Islet precursor cell (in vitro differentiated cells): ENCODE measurements at regions not wholly inside any gene's neighbourhood (a gene's known extent, or its start where the extent isn't known, plus 50 kb on each side); places are given as distances from the start of the nearest gene placed in this dataset.
"Not testable (repeated sequence)": the region's sequence is repeated elsewhere in the genome, so short reads cannot be mapped to it uniquely, and the experiment has no call there.

Experiments
- DNase-seq: peaks from one replicate; pipeline ENCODE4 v3.0.0-alpha.2; 2018

DNA sequence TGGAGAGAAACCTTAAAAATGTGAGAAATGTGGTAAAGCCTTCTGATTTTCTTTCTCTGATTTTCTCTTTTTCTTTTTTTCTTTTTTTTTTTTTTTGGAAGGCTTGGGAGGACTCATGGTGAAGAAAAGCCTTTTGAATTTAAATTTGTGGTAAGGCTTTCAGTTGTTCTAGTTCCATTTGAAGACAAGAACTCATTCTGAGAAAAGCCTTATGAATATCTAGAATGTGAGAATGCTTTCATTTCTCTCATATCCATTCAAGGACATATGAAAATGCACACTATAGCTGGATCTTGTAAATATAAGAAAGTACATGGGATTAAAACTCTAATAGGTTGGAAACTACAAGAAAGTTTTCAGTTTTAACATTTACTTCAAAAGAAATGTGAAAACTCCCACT, 1045.2 kb upstream of the NRXN1 start:
- no peak for DNase-seq

DNA sequence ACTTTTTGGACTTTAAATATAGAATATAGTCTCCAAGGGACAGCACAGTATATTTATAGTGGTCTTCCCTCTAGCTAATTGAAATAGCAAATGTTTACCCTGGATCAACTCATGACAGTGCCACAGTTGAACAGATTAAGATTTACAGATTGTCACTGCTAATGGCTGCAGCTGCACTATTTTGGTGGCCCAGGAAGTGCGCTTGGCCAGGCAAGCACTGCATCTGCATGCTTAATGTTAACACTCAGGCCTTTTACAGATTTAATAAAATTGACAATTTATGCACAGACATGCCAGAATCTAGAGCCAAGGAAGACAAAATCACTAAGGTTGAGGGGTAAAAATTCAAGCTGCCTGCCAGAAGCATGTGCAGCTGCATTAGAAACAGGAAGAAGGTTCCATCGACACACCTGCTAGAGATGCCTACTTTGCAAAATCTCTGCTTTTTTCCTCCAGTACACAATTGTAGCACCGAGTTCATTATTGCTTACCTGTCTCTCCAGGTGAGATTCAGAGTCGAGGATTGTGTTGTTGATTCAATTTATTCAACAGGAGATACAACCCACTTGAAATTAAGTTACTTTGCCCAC, 1042.3 kb upstream of the NRXN1 start:
- no peak for DNase-seq

DNA sequence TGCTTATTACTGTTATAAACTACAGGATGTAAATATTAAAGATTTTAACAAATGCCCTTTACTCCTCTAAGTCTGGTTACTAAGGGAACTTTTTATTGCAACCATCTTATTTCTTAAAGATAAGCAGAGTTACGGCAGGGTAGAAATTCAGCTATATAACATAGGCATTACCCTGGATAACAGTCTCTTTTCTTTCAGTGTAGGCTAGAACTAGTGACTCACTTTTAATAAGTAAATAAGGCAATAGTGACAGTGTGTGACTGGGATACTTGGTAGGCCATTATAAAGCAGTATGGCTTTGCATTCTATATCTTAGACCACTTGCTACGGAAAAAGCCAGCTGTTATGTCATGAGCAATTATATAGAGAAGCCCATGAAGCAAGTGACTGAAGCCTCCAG, 1041.0 kb upstream of the NRXN1 start:
- DNase-seq, result no peak

DNA sequence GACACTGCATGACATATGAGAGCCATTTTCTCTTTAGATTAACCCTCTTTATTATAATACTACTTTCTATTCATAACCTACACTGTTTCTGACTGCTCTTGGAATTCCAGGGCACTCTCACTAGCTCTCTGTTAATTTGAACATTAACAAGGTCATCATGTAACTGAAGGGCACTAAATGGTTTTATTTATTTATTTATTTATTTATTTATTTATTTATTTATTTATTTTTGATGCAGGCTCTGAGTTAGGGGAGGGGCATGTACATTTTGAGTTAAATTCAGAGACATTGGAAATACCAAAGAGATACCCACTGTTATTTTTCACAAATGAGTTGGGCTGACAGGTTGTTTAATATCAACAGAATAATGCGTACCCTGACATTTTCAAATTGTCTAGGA, 1038.7 kb upstream of the NRXN1 start:
- no peak for DNase-seq

DNA sequence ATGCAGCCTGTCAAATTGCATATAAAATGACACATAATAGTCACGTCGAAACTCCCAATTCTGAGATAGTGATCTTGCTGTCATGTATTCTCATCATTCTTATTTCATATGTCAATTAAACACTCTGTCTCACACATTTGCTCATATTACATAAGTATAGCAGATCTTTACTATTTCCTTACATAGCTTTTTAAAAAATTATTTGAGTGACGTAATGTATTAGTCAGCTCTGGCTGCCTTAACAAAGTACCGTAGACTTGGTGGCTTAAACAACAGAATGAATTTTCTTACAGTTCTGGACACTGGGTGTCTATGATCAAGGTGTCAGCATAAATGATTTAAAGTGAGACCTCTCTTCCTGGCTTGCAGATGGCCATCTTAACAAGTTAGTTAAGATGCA, 1032.3 kb upstream of the NRXN1 start:
- no peak for DNase-seq

DNA sequence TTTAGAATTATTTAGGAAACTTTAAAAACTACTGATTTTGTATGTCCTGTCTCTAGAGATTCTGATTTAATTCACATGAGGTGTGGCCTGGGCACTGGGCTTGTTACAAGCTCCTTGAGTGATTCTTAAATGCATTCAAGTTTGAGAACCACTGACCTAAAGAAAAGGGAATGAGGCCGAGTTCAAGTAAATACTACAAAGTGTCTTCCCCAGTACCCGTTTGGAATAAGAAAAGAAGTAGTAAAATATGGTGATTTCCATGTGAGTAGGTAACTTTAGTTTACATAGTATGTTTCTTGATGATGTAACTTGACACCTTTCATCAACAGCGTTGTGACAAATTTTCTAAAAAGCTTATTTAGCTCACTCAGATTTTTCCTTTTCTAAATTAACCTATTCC, 1022.9 kb upstream of the NRXN1 start:
- DNase-seq, result no peak

DNA sequence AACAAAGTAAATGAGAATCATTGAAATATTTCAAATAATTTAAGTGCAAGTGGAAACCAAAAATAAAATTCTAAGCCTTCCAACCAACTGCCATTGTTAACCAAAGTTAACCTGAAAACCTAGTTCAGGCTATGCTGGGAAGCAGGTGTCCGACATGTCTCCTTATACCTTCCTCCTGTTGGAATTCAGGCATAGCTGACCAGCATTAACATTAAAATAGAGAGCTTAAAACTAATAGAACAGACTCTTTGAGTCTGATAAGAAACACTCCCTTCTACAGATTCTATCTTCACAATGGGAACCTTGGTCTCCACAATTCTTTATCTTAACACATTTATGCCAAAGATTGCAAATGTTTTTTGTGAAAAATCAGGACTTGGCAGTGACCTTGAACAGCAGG, 1004.9 kb upstream of the NRXN1 start:
- no peak for DNase-seq

DNA sequence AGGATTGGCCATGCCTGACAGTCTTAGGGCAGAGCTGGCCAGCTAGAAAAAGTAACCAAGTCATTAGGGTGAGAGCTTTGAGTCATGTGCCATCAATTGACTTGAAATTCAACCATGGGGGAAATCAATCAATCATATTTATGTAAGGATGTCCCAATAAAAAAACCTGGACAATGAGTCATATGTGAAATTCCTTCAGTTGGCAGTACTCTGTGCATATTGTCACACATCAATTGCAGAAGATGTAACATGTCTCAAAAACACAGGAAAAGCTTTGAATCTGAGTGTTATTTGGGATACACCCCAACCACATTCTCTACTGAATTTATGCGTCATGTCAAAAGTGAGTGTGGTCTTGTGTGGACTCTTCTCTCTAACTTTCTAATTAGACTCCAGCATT, 1004.1 kb upstream of the NRXN1 start:
- DNase-seq, result no peak

DNA sequence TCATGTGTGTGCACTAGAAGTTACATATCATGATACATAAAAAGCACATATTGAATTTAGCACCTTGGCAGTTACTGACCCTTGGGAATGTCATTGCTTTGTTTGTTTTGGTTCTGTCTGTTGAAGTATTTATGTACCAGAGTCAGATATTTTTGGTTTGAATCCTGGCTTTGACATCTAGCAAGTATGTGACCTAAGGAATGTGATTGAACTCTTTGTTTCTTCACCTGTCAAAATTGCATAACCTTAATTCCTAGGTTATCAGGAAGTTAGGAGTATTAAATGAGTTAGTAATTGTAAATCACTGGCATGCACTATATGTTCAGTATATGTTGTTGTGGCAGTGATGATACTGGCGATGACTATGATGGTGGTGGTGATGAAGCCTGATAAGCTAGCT, 1003.5 kb upstream of the NRXN1 start:
- DNase-seq, result no peak

DNA sequence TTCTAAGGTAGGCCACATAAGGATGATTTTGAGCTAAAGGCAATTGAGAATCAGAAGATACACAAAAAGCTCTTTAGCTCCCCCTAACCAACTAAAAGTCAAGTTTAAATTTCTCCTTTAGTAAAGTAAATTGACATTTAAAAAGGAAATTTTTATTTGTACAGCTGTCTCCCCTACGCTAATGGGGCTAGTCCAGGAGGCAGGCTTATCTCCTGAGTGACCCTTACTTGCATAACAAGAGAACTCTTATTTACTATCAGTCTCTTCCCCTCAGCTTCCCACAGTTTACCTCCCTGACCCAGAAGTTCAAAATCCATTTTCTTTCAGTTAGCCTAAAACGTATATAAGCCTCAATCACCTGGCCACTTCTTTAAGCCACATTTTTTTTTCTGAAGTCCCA, 1002.8 kb upstream of the NRXN1 start:
- no peak for DNase-seq

DNA sequence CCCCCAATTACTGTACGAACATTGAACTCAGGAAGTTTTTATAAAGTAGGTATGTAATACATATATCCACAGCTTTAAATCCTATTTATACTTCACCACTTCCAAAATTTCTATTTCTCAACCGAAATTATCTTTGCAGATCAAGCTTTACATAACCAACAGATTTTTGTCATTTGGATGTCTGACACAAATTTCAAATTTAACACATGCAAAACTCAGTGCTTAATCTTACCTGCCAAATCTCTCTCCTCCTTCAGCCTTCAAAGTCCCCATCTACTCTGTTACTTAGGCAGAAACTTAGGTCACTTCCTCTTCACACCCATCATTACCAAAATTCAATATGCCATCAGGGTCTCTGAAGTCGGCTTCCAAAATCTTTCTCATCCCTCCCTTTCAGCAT, 990.1 kb upstream of the NRXN1 start:
- DNase-seq, result no peak

DNA sequence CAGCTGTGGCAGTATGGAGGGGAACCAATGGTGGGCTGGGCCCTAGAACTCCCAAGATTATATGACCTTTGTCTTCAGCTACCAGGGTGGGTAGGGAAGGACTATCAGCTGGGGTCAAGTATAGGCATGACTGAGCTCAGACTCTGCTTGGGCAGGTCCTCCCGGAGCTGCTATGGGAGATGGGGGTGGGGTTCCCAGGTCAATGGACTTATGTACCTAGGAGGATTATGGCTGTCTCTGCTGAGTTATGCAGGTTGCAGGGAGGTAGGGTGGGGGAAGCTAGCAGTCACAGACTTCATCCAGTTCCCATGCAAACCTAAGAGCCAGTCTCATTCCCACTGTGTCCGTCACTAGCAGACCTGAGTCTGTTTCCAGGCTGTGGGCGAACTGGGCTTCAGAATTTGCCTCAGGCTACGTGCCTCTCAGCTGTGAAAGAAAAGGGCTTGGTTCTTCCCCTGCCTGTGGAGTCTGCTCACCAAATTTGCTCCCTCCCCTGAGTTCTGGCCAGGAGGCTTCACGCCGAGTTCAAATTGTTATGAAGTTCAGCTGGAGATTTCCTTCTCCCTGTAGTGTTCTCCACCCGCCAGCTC, 985.8 kb upstream of the NRXN1 start:
- DNase-seq, result peak; percentile 64

DNA sequence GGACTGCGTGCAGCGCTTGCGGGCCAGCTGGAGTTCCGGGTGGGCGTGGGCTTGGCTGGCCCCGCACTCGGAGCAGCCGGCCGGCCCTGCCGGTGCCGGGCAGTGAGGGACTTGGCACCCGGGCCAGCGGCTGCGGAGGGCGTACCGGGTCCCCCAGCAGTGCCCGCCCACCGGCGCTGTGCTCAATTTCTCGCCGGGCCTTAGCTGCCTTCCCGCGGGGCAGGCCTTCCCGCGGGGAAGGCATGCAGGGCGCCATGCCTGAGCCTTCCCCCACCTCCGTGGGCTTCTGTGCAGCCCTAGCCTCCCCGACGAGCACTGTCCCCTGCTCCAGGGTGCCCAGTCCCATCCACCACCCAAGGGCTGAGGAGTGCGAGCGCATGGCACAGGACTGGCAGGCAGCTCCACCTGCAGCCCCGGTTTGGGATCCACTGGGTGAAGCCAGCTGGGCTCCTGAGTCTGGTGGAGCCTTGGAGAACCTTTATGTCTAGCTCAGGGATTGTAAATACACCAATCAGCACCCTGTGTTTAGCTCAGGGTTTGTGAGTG, 975.0 kb upstream of the NRXN1 start:
- not testable (repeated sequence) for DNase-seq

DNA sequence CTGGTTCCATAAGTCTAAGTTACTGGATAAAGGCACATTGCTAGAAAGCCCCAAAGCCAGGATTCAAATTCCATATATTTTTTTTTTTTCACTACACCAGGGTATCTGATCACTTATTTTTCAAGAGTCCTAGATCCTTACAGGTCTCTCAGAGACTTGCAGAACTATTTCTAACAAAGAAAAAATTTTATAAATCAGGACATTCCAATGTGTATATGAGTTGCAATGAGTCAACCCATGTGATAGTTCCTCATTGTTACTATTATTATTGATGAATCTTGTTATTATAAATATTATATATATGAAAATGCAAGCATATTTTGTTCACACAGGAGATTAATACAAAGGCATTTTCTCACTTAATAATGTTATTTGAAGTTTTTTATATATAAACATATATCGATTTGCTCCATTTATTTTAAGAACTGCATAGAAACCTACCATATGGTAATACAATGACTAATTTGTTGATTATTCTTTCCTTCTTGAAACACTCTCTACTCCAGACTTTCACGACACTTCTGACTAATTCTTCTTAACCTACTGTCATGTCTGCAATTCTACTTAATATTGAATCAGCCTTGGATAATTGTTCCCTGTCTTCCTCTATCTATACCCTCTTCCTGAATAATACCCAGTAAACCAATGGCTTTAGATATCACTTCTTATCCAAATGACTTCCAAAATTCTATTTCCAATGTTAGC, 968.4 kb upstream of the NRXN1 start:
- no peak for DNase-seq

DNA sequence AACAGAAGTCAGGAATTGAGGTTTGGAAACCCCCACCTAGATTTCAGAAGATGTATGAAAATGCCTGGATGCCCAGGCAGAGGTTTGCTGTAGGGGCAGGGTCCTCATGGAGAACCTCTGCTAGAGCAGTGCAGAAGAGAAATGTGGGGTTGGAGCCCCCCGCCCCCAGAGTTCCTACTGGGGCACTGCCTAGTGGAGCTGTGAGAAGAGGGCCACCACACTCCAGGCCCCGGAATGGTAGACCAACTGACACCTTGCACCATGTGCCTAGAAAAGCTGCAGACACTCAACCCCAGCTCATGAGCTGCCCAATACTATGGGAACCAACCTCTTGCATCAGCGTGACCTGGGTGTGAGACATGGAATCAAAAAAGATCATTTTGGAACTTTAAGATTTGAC, 967.0 kb upstream of the NRXN1 start:
- no peak for DNase-seq

DNA sequence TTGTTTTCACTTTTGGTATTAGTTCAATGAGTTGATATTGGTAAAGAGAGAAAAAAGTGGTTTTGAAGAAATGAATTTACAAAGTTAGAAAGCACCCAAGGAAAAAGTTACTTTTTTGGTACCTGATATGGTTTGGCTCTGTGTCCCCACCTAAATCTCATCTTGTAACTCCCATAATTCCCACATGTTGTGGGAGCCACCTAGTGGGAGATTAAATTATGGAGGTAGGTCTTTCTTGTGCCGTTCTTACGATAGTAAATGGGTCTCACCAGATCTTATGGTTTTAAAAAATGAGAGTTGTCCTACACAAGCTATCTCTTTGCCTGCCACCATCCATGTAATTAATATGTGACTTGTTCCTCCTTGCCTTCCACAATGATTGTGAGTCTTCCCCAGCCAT, 965.6 kb upstream of the NRXN1 start:
- no peak for DNase-seq

DNA sequence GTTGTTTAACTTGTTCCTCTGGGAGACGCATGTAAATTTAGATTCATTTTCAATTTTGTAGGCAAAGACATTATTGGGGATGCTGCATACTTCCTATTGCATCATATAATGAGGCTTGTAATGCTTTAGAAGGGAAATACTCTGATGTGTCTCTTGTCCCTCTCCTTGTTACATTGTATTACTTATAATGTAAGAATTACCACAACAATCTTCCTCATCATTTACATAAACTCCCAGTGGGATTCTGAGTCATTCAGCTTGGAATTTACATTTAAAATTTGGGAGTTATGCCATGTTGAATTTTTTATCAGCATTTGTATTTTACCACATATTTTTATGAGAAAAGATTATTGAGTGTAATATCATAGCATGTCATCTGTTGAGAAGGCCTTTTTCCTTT, 963.4 kb upstream of the NRXN1 start:
- DNase-seq, result no peak

DNA sequence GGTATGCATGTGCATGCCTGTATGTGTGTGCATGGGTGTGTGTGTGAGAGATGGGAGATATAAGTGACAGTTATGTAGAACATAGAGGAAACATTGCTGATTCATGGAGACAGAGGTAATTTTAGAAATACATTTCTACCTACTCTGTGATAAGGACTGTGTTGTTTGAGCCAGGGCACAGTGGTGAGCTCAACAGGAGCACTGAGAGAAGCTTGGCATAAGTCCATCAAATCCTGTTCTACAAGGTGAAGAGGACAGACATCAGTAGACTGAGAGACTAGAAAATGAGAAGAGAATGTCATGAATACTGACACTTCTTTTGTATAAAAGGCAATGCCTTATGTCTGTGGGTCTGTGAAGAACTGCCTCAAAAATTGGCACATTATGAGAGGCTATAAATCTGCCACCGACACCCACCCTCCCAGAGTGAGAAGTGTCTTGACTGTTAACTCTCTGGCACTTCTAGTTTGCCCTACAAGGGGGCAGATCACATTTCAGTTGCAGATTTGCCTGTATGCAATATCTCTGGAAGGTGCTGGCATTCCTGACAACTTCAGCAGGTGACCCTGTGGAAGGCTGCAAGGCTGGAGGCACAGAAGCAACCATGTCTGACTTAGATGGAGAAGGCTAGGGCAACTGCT, 962.3 kb upstream of the NRXN1 start:
- no peak for DNase-seq

DNA sequence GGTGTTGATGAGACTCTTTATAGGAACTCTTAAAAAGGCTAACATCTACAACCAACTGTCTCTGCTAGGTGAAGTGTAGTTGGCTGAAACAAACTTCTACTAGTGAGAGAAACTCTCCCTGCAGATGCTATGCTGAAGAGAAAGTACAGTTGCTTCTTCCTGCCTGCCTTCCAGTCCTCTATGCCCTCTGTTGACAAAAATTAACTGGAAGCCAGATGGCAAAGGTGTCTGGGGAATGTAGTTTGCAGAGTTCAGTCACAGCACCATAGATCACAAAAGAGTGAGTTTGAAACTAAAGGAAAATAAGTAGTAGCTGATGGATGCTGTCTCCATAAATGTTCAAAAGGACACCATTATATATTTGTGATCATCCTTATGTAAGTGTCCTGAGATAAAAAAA, 958.8 kb upstream of the NRXN1 start:
- no peak for DNase-seq

DNA sequence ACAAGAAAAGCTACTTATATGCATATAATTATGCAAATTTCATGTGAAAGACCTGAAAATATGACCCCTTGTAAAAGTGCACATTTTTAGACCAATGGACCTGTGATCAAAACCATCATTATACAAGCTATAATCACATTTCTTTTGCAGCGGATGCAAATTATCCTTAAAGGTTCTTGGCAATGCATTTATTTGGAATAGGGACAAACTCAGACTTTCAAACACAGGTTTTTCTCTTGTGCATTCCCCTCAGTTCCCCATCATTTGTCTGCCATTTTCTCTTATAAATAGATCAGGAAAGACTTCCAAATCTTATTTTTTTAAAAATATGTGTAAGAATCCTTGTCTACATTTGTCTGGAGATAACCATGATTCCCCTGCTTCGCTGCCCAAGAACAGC, 954.2 kb upstream of the NRXN1 start:
- DNase-seq, result no peak

DNA sequence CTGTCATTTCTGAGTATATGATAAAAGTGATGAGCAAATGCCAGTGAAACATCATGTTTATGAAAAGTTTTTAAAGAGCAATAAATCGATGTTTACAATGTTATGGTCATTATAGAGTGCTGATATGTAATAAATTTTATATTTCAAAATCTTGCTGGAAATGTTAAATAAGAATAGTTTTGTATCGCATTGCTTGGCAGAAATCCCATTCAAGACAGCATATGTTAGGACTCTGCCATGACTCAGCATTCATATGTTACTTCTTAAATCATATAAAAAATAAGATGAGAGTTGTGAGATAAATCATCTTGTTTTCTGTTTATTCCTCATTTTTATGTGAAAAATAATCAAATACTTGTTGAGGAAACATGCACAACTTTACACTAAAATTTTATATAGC, 949.9 kb upstream of the NRXN1 start:
- no peak for DNase-seq

DNA sequence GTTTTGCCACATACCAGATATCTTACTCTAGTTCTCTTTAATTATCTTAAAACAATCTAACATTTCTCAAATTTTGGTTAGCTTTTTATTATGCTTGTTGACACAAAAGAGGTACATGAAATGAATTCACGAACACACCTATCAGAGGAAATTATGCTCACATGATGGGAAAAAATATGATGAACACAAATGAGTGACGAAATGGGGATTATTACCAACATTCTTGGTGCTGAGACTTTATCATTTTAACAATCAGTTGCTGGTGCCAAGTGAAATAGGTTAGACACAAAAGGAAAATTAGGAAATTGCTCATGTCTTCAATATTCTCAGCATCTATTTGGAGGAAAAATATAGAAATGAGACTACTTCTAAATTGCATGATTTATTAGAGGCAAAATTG, 944.7 kb upstream of the NRXN1 start:
- DNase-seq, result no peak

DNA sequence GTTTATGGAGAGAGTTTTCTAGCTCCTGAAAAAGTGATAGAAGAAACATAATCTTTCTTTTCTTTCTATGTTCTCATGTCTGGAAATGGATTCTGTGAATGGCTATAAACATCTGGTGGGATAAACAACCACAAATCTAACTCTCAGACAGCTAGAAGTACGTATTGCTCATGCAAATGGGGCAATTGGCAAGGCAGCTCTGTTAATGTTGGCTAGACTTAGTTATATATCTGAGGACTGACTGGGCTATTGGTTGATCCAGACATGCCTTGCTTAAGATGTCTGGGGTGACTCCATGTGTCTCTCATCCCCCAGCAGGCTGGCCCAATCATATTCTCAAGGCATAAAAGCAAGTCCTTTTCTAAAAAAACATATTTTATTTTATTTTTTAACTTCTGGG, 939.2 kb upstream of the NRXN1 start:
- no peak for DNase-seq

DNA sequence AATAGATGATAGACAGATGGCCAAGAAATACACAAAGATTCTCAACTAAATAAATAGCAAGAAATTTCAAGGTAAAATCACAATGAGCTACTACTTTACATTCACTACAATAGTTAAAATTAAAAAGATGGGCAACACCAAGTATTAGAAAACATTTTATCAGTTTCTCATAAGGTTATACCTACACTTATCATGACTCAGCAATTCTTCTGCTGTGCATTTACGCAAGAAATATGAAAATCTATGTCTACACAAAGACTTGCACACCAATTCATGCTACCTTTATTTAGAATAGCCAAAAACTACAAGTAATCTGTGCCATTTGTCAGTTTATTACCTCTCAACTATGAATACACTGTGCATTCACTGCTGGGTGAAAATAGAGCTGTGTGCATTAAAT, 937.4 kb upstream of the NRXN1 start:
- no peak for DNase-seq
